LNCaP clone FGC (cell line): ENCODE measurements at regions not wholly inside any gene's neighbourhood (a gene's known extent, or its start where the extent isn't known, plus 50 kb on each side); places are given as distances from the start of the nearest gene placed in this dataset.

Experiments
- DNase-seq: peaks from one replicate; pipeline ENCODE4 v3.0.0-alpha.2; 2011; ENCODE audit warnings: low read depth
- H3K4me3 ChIP-seq: 2 replicates; pipeline ENCODE4 v1.5.1; 2011; ENCODE audit warnings: mild to moderate bottlenecking, low read depth, low read length, control low read depth
- CTCF ChIP-seq: IDR thresholded peaks from 2 replicates; pipeline ENCODE4 v1.5.1; 2012; ENCODE audit warnings: mild to moderate bottlenecking; ENCODE audit not compliant: control insufficient read depth, insufficient read depth; ENCODE audit errors: extremely low read depth

GRCh38 chr3:3281024-3281423 lies 101.5 kb upstream of the CRBN start:
- no peak for TF ChIP-seq CTCF
- no peak for DNase-seq
- H3K4me3 ChIP-seq = no peak overlapping the region

- no peak for DNase-seq
- no peak for TF ChIP-seq CTCF
- H3K4me3 ChIP-seq = no peak overlapping the region
These were observed 100.9 kb upstream of the CRBN start for GRCh38 chr3:3280396-3280795.

GRCh38 chr3:3278073-3278472 lies 98.6 kb upstream of the CRBN start:
- H3K4me3 ChIP-seq = no peak overlapping the region
- no peak for TF ChIP-seq CTCF
- DNase-seq = no peak

- TF ChIP-seq CTCF = no peak
- DNase-seq = no peak
- no peak overlapping the region for H3K4me3 ChIP-seq
These were observed 97.1 kb upstream of the CRBN start for GRCh38 chr3:3276630-3277029.

- TF ChIP-seq CTCF = no peak
- no peak for DNase-seq
- no peak overlapping the region for H3K4me3 ChIP-seq
These were observed 85.3 kb upstream of the CRBN start for GRCh38 chr3:3264796-3265195.

- DNase-seq = no peak
- no peak overlapping the region for H3K4me3 ChIP-seq
- no peak for TF ChIP-seq CTCF
These were observed 81.4 kb upstream of the CRBN start for GRCh38 chr3:3260870-3261269.

- no peak for TF ChIP-seq CTCF
- H3K4me3 ChIP-seq = no peak overlapping the region
- no peak for DNase-seq
These were observed 79.7 kb upstream of the CRBN start for GRCh38 chr3:3259181-3259580.
